ENCODE measurements at regions not wholly inside any gene's neighbourhood (a gene's known extent, or its start where the extent isn't known, plus 50 kb on each side); places are given as distances from the start of the nearest gene placed in this dataset.

GRCh38 chr16:60203525-60204124, 1469.5 kb upstream of the GOT2 start:
- no peak for TF ChIP-seq REST (IDR thresholded peaks at IDR 0.05; ENCODE audit: insufficient read depth in 1 of 2, low read depth in 2 of 2, low read length in 2 of 2)
- no peak for TF ChIP-seq POLR2AphosphoS5 (IDR thresholded peaks at IDR 0.05; ENCODE audit: low read depth, low read length)
- TF ChIP-seq FOXP2 (optimal IDR thresholded peaks at IDR 0.05; ENCODE audit: borderline replicate concordance, extremely low read depth, extremely low read length, insufficient read depth): no peak

All from PFSK-1 (cell line).